Dendritic cell treated with granulocyte-macrophage colony-stimulating factor and Interleukin-4, amounts not matched to agents 40 ng/mL and 50 ng/mL, for 4 days (primary cell): ENCODE measurements at regions not wholly inside any gene's neighbourhood (a gene's known extent, or its start where the extent isn't known, plus 50 kb on each side); places are given as distances from the start of the nearest gene placed in this dataset.
"Not testable (repeated sequence)": the region's sequence is repeated elsewhere in the genome, so short reads cannot be mapped to it uniquely, and the experiment has no call there.

Experiments used
- H3K27ac Mint-ChIP-seq: one replicate; pipeline ENCODE4 v1.8.0; 2022; ENCODE audit warnings: mild to moderate bottlenecking, mixed read lengths
- H3K27me3 Mint-ChIP-seq: one replicate; pipeline ENCODE4 v1.8.0; 2022; ENCODE audit warnings: mild to moderate bottlenecking, mixed read lengths
- H3K36me3 Mint-ChIP-seq: one replicate; pipeline ENCODE4 v1.8.0; 2022; ENCODE audit warnings: low read depth, mixed read lengths
- H3K4me1 Mint-ChIP-seq: one replicate; pipeline ENCODE4 v1.8.0; 2022; ENCODE audit warnings: low read depth, mixed read lengths
- H3K4me3 Mint-ChIP-seq: one replicate; pipeline ENCODE4 v1.8.0; 2022; ENCODE audit warnings: mild to moderate bottlenecking, moderate library complexity, mixed read lengths
- H3K9me3 Mint-ChIP-seq: one replicate; pipeline ENCODE4 v1.8.0; 2022; ENCODE audit warnings: mixed read lengths
- intact Hi-C: fragments of 100-400 bp; cut with micrococcal nuclease; formaldehyde crosslinking; loops from one replicate; pipeline ENCODE4 v1.15.0; 2022

DNA sequence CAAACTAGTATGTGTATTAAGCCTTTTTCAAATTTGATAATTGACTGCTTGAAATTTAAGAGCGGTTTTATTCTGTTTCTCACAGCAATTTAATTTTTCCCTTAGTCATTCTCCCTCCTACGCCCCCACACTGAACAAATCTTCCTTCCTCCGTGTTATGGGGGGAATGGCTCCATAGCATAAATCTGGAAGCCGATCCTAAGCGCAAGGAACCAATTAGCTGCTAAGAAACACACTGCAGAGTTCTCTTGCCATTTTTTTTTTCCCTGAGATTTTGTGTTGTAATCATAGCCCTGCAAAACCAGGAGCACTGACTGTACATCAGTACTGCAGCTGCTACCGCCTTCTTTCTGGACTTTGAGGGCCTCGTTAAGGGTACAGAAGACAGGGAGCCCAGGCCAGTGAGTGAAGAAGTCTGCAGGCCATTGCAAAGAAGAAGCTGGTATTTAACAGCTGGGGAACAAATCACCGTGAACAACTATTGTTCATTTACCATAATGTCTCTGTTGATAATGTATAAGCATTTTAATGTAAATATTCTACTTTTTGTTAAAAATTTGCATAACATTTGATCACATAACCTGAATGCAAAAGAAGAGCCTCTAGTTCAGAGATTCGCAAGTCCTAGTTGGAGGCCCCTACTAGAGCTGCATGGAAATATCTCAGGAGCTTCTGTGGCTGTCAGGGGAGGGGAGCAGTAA, 264.0 kb downstream of the LRATD1 start:
- no peaks in the 10 kb centered on the region for H3K36me3 Mint-ChIP-seq
- no peaks in the 10 kb centered on the region for H3K9me3 Mint-ChIP-seq
- H3K27me3 Mint-ChIP-seq, result no peaks in the 10 kb centered on the region
- no peaks in the 10 kb centered on the region for H3K4me1 Mint-ChIP-seq
- no peak overlapping the region for H3K27ac Mint-ChIP-seq
- intact Hi-C loops, result no loop called here
- no peak overlapping the region for H3K4me3 Mint-ChIP-seq

DNA sequence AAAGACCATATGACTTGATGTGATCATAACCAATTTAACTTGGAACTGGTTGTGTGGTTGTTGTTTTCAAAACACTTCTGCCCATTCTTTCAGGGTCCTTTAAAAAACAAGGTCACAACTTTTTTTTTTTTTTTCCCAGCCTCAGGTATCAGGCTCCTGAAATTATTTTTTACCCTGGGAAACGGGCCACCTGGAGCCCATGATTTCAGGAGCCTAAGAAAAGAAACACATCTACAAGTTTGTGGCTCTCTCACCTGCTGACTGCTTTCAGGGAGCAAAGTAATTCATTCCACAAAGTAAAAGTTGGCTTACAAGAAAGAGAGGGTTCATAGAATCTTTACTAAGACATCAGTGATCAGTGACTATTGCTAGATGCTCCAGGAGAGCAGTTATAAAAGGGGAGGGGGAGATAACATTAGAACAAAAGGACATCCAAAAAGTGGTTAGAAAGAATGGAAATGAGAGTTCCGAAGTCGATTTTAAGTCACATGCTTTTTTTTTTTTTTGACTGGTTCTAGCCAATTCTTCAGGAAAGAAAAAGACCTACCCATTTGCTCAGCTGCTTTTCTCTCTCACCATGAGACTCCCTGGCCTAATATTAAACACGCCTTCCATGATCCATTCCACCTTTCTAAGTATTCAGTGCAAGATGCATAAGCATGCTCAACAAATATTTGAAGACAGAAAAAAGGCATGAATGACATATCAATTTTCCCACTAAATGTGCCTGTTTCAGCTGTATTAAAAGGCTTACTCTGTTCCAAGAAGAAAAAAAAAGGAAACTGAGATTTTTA, 267.3 kb downstream of the LRATD1 start:
- intact Hi-C loops, result loop anchor here (5.0 kb wide), 1 partner anchor 677 kb away; no protein-coding TSS in a partner anchor
- no peaks in the 10 kb centered on the region for H3K4me1 Mint-ChIP-seq
- H3K36me3 Mint-ChIP-seq, result no peaks in the 10 kb centered on the region
- no peaks in the 10 kb centered on the region for H3K9me3 Mint-ChIP-seq
- no peak overlapping the region for H3K4me3 Mint-ChIP-seq
- no peaks in the 10 kb centered on the region for H3K27me3 Mint-ChIP-seq
- H3K27ac Mint-ChIP-seq, result no peak overlapping the region

DNA sequence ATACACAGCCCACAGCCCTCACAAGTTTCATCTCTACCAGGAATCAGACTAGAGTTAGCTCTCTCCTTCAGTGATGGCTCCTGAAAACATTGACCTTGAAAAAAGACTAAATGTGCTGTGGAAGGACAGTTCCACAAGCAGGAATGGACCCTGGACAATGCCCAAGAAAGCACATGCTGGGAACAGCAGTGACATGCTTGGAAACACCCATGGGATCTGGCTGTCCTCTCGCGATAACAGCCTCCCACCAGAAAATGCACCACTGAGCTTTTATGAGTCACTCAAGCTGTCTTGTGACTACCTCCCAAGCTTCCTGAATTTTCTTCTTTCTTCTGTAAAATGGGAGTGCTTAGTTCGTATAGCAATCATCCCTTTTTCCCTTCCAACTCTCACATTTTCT, 269.2 kb downstream of the LRATD1 start:
- Mint-ChIP-seq H3K9me3 (no peaks in the 10 kb centered on the region), H3K27ac (no peak overlapping the region), H3K36me3 (no peaks in the 10 kb centered on the region), H3K4me3 (no peak overlapping the region), H3K4me1 (no peaks in the 10 kb centered on the region), H3K27me3 (no peaks in the 10 kb centered on the region)
- intact Hi-C loops, result loop anchor here (5.0 kb wide), 1 partner anchor 676 kb away; no protein-coding TSS in a partner anchor

DNA sequence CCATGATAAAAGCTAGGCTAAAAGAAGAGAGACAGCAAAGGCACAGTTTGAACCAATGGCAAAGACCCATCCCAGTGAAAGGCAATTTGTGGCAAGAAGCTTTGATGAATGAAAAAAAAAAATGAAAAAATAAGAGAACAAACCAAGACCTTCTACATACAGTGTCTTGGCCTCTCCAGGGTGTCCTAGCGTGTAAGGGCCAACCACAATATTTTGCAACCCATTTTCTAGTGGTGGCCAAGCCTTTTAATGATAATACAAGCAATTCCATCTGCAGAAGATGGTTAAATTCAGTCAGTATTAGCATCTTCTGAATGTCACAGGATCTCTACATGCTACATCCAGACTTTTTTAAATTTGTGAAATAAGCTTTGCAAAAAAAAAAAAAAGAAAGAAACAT, 270.4 kb downstream of the LRATD1 start:
- no peaks in the 10 kb centered on the region for H3K27me3 Mint-ChIP-seq
- no peaks in the 10 kb centered on the region for H3K4me1 Mint-ChIP-seq
- no peak overlapping the region for H3K4me3 Mint-ChIP-seq
- no peaks in the 10 kb centered on the region for H3K36me3 Mint-ChIP-seq
- no peak overlapping the region for H3K27ac Mint-ChIP-seq
- intact Hi-C loops, result loop anchor here (5.0 kb wide), 1 partner anchor 674 kb away; no protein-coding TSS in a partner anchor
- no peaks in the 10 kb centered on the region for H3K9me3 Mint-ChIP-seq

DNA sequence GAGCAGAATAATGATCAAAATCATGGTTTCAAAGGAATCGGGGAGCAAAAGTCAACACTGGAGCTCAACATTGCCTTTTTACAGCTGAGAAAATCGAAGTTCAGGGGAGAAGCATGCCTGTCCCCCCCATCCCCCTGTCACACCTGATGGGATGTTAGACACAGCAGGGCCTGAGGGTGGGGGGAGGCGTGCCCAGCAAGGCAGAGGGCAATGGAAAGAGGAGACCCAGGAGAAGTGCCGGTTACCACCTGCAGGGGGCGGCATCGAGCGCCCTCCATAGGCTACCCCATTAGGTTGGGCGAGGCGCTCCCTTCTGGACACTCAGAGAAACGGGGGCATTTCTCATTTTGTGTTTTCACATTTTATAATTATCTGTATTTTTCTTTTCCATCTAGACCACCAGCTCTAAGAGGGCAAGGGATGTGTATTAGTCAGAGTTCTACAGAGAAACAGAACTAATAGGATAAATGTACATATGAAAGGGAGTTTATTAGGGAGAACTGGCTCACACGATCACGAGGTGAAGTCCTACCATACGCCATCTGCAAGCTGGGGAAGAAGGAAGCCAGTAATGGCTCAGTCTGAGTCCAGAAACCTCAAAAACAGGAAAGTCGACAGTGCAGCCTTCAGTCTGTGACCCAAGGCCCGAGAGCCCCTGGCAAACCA, 271.3 kb downstream of the LRATD1 start:
- H3K27ac Mint-ChIP-seq, result no peak overlapping the region
- H3K4me1 Mint-ChIP-seq, result no peaks in the 10 kb centered on the region
- H3K4me3 Mint-ChIP-seq, result no peak overlapping the region
- intact Hi-C loops, result loop anchor here (5.0 kb wide), 1 partner anchor 673 kb away; no protein-coding TSS in a partner anchor
- H3K9me3 Mint-ChIP-seq, result no peaks in the 10 kb centered on the region
- no peaks in the 10 kb centered on the region for H3K27me3 Mint-ChIP-seq
- no peaks in the 10 kb centered on the region for H3K36me3 Mint-ChIP-seq

DNA sequence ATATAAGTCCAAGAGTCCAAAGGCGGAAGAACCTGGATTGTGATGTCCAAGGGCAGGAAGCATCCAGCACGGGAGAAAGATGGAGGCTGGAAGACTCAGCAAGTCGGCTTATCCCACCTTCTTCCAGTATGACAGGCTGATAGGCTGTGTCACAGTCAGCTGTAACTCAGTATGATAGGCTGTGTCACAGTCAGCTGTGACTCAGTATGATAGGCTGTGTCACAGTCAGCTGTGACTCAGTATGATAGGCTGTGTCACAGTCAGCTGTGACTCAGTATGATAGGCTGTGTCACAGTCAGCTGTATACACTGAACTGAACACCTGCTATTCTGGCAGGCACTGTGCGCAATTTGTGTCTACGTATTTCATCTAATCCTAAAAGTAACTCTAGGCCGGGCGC, 271.9 kb downstream of the LRATD1 start:
- not testable (repeated sequence) for H3K27me3 Mint-ChIP-seq, H3K4me1 Mint-ChIP-seq, H3K4me3 Mint-ChIP-seq, H3K36me3 Mint-ChIP-seq, H3K9me3 Mint-ChIP-seq, H3K27ac Mint-ChIP-seq
- intact Hi-C loops, result loop anchor here (5.0 kb wide), 1 partner anchor 673 kb away; no protein-coding TSS in a partner anchor

DNA sequence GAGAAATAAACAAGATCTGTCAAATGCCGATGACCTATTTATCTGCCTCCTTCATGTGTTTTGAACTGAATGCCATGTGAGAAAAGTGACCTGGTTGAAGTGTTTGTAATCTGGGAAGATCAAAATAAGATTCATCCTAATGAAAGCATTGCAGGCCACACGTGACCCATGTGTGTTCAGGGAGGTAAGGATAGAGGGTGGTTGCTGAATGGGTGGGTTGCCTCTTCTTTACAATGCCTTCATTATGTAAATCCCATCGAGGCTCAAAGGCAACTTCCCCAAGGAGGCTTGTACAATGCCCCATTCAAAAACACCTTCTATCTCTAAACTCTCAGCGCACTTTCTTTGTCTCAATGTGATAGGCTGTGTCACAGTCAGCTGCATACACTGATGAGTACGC, 273.1 kb downstream of the LRATD1 start:
- Mint-ChIP-seq H3K27me3 (no peaks in the 10 kb centered on the region), H3K27ac (no peak overlapping the region), H3K4me1 (no peaks in the 10 kb centered on the region), H3K36me3 (no peaks in the 10 kb centered on the region), H3K9me3 (no peaks in the 10 kb centered on the region), H3K4me3 (no peak overlapping the region)
- intact Hi-C loops, result no loop called here

DNA sequence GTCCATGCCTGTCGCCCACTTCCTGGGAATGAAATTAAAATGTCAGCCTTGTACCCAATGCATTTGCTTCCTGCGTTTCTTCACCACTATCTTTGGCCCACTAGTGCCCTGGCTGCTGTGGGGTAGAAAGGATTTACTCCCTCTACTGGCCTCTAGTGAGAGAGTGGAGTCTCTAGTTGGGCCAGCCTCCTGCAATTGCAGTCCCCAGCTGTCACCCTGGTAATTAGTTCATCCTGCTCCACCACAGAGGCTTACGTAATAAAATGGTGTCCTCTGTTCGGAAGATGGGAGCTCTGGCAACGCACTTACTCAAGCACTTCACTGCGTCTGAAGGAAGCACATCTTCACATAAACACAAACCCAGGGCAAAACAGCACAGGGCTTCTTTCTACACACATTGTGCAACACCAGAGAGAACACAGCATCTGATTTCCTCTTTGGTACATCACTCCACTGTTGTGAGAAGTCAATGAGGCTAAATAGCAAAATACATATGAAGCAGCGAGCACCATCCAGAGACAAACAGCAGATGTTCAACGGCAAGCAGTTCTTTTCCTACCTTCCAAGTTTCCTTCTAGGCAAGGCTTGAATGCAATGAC, 274.6 kb downstream of the LRATD1 start:
- Mint-ChIP-seq H3K9me3 (no peaks in the 10 kb centered on the region), H3K4me3 (no peak overlapping the region), H3K36me3 (no peaks in the 10 kb centered on the region), H3K27me3 (no peaks in the 10 kb centered on the region), H3K4me1 (no peaks in the 10 kb centered on the region), H3K27ac (no peak overlapping the region)
- intact Hi-C loops, result no loop called here

DNA sequence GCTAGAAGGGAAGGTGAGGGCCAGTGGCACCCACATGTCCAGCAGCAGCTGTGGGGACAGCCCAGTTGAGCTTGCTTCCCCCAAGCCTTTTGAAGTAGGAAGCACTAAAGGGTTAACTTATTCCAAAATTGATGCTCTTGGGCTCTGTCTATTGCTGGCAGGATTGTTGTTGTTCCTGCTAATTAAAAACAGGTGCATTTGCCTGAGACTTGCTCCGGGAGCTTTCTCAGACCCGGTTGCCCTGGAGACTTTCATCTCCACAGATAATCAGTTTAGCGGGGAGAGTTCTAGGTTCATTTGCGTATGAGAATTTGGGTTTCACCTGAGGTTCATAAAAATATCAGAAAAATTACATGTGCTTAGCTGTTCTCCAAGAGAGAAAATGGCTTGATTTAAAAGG, 277.3 kb downstream of the LRATD1 start:
- H3K36me3 Mint-ChIP-seq, result no peaks in the 10 kb centered on the region
- H3K27me3 Mint-ChIP-seq, result no peaks in the 10 kb centered on the region
- no peak overlapping the region for H3K27ac Mint-ChIP-seq
- no peaks in the 10 kb centered on the region for H3K4me1 Mint-ChIP-seq
- peaks cover under 1% of the 10 kb centered on the region for H3K9me3 Mint-ChIP-seq
- intact Hi-C loops, result no loop called here
- H3K4me3 Mint-ChIP-seq, result no peak overlapping the region

DNA sequence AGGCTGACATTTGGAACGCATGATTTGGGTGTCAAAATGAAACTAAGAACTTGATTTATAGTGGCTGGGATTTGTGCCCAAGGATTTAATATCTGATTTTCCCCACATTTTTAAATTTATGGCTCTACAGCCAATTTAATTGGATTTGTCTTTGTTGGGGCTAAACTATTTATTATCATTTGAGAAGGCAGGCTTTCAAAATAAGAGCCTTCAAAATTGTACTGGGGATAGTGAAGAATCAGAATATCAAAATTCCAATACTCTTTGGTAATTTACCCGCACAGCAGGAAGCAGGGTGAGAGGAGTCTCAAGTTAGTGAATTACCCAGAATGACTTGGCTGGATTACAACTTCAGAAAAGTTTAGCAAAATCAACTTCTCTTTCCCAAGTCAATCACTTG, 278.1 kb downstream of the LRATD1 start:
- intact Hi-C loops, result no loop called here
- Mint-ChIP-seq H3K36me3 (no peaks in the 10 kb centered on the region), H3K4me1 (no peaks in the 10 kb centered on the region), H3K27me3 (no peaks in the 10 kb centered on the region), H3K9me3 (peaks cover 7% of the 10 kb centered on the region), H3K4me3 (no peak overlapping the region), H3K27ac (no peak overlapping the region)

DNA sequence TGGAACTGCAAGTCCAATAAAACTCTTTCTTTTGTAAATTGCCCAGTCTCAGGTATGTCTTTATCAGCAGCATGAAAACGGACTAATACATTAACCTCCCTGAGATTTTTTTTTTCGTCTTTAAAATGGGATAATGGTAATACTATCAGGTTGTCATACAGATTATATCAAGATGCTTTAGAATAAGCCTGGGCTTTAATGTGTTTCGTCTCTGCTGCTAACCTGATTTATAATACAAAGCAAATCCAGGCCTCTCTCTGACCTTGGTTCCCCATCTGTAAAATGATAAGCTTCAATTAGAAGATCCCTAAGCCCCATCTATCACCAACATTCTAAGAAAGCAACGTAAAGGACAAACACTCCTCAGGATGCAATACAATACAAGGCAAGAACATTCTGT, 283.5 kb downstream of the LRATD1 start:
- no peaks in the 10 kb centered on the region for H3K27me3 Mint-ChIP-seq
- H3K4me1 Mint-ChIP-seq, result no peaks in the 10 kb centered on the region
- H3K9me3 Mint-ChIP-seq, result peaks cover 23% of the 10 kb centered on the region
- no peak overlapping the region for H3K27ac Mint-ChIP-seq
- H3K4me3 Mint-ChIP-seq, result no peak overlapping the region
- intact Hi-C loops, result no loop called here
- no peaks in the 10 kb centered on the region for H3K36me3 Mint-ChIP-seq

DNA sequence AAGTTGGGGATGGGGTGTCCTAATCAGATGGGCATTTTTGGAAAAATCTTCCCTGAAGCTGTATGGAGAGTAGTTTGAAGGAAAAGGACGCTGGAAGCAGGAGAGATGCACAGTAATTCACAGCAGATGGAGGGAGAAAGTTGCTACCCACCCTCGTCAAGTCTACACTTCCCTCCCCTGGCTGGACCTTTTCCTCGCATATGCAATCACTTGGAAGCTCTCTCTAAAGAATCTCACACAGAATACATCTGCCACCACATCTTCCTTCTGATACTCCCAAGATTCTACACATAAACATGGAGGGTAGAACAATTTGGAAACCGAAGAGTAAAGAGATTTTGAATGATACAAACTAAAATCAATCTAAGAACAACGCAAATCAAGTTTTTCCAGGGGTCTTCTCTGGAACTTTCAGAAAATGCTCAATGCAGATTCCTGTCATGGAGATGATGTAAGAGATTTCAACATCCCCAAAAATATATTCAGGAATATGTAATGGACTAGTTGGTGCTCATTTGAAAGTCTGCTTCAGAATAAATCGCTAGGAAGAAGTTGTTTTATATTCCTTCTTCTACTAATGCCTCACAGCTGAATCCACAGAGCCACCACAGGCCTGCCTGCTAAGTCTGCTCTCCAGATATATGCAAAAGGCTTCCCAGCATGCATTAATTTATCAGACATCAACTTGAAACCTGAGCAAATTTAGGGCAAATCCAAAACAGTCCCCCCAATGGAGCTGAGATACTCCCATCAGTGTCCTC, 291.5 kb downstream of the LRATD1 start:
- Mint-ChIP-seq H3K4me3 (no peak overlapping the region), H3K27me3 (no peaks in the 10 kb centered on the region), H3K4me1 (no peaks in the 10 kb centered on the region), H3K9me3 (peaks cover 8% of the 10 kb centered on the region), H3K27ac (no peak overlapping the region), H3K36me3 (no peaks in the 10 kb centered on the region)
- intact Hi-C loops, result no loop called here

DNA sequence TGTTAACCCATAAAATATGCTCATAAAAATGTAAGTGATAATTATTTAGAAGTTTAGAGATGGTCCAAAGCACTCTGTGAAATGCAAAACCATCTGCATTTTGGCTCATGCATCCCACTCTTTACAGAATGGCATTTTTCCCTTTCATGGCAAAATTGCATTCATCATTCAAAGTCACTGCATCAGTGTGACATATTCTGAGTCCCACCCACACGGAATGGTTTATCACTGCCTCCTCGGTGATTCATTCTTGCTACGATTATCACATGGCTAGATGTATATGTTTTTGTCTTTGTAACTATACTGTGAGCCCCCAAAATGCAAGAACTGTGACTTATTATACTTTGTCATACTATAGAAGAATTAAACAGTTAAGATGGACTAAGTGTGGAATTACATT, 293.0 kb downstream of the LRATD1 start:
- intact Hi-C loops, result no loop called here
- H3K9me3 Mint-ChIP-seq, result no peaks in the 10 kb centered on the region
- H3K4me3 Mint-ChIP-seq, result no peak overlapping the region
- no peaks in the 10 kb centered on the region for H3K4me1 Mint-ChIP-seq
- H3K36me3 Mint-ChIP-seq, result no peaks in the 10 kb centered on the region
- H3K27ac Mint-ChIP-seq, result no peak overlapping the region
- no peaks in the 10 kb centered on the region for H3K27me3 Mint-ChIP-seq
